SU-DHL-6 (cell line): ENCODE measurements at regions not wholly inside any gene's neighbourhood (a gene's known extent, or its start where the extent isn't known, plus 50 kb on each side); places are given as distances from the start of the nearest gene placed in this dataset.

Experiments used
- EZH2phosphoT487 ChIP-seq: fragments of 200-600 bp; sonication (generic), shearing (Covaris generic); conservative IDR thresholded peaks from 2 replicates; pipeline ENCODE4 v1.6.1; 2018; ENCODE audit warnings: mild to moderate bottlenecking, antibody characterized with exemption, low read length, moderate library complexity, mixed read lengths
- TF ChIP-seq, protein P1 (sequence below): fragments of 200-600 bp; sonication (generic); IDR thresholded peaks from one replicate; pipeline ENCODE4 v1.5.1; 2017; ENCODE audit warnings: antibody characterized with exemption, mild to moderate bottlenecking, low read length, moderate library complexity; ENCODE audit not compliant: insufficient read depth, poor library complexity, severe bottlenecking

DNA sequence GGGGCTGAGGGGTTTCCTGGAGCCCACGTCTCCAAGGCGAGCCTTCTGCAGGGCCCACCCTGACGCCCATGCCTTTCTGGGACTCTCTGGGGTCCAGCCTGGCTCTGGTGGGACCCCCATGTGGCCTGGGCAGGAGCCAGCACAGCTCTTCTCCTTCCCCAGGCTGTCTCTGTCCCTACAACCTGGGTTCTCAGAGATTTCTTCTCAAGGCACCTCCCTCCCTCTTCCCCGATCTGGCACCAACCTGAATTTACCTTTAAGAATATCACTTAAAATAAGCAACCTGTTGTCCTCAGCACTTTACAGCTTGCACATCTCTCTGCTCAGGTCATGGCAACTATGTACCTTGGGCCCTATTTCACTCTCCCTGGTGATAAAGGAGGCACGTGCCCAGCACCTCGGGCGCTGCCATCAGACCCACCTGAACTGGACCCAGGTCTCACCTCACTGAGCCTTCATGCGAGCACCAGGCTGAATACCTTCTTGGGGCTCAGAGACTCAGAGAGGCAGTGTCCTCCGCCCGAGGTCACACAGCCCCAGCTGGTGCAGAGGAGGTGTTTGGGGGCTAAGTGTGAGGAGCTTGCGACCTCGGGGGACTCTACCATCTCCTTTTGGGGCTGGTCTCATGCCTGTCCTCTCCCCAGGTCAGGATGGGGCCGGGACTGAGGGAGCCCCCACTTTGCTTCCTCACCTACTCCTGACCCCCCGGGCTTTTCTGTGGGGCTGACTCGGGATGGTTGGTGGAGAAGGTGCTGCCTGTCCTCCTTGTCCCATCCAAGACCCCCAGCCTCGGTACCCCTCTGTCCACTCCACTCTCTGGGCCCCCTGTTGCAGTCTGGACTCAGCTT is 217.7 kb downstream of the C9orf50 start:
- TF ChIP-seq, protein P1, sequence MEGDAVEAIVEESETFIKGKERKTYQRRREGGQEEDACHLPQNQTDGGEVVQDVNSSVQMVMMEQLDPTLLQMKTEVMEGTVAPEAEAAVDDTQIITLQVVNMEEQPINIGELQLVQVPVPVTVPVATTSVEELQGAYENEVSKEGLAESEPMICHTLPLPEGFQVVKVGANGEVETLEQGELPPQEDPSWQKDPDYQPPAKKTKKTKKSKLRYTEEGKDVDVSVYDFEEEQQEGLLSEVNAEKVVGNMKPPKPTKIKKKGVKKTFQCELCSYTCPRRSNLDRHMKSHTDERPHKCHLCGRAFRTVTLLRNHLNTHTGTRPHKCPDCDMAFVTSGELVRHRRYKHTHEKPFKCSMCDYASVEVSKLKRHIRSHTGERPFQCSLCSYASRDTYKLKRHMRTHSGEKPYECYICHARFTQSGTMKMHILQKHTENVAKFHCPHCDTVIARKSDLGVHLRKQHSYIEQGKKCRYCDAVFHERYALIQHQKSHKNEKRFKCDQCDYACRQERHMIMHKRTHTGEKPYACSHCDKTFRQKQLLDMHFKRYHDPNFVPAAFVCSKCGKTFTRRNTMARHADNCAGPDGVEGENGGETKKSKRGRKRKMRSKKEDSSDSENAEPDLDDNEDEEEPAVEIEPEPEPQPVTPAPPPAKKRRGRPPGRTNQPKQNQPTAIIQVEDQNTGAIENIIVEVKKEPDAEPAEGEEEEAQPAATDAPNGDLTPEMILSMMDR, result no peak
- no peak for TF ChIP-seq EZH2phosphoT487
